ENCODE measurements at regions not wholly inside any gene's neighbourhood (a gene's known extent, or its start where the extent isn't known, plus 50 kb on each side); places are given as distances from the start of the nearest gene placed in this dataset.

GRCh38 chr14:61881046-61881445, 118.8 kb downstream of the SNAPC1 start:
- TF ChIP-seq CTCF (IDR thresholded peaks at IDR 0.05) (no peak), POLR2A (IDR thresholded peaks at IDR 0.05) (no peak)

All from testis (tissue), 2 donors.